Muscle of back (tissue), 3 donors: ENCODE measurements at regions not wholly inside any gene's neighbourhood (a gene's known extent, or its start where the extent isn't known, plus 50 kb on each side); places are given as distances from the start of the nearest gene placed in this dataset.
A peak's percentile ranks its signal among the peaks of the same experiment; 100 is the strongest.
"Not testable (repeated sequence)": the region's sequence is repeated elsewhere in the genome, so short reads cannot be mapped to it uniquely, and the experiment has no call there.

Source experiments
- DNase-seq, 3 donors: peaks; one replicate each; pipeline versions ENCODE4 v3.0.0 to v3.0.0-alpha.2; 2013

DNA sequence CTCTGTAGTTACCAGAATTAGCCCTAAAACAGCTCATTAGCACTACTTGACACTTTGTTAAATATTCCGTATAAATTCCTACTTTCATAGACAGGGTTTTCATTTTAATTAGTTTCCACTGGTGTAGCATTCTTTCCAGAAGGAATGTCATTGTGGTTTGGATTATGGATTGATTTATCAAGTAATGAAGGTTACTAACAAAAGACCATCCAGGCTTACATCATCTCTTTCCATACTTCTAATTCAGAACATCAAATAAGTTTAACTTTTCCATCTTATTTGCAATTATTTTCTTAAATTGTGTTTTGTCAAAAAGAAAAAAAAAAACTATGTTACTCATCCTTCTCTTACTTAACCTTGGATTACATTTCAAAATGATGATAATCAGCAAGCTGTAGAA, 231.8 kb upstream of the SPOPL start:
- peak in 1 of 3 donors; percentile 13 for DNase-seq

DNA sequence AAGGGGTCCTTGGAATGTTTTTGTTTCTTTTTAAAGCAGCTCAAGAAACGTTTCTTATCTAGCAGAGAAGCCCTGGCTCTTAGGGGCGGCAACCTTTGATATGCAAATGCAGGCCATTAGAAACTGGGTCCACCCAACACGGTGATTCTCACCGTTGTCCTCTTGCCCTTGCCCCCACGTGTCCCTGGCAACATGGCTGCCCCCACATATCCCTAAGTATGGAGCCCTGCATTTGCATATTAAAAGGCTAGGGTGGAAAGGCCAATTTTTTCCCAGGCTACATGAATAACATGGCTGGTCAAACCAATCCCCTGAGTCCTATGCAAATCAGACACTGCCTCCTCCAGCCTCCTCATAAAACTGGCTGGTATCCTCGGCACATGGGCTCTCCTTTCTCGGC, 230.1 kb upstream of the SPOPL start:
- no peak for DNase-seq

DNA sequence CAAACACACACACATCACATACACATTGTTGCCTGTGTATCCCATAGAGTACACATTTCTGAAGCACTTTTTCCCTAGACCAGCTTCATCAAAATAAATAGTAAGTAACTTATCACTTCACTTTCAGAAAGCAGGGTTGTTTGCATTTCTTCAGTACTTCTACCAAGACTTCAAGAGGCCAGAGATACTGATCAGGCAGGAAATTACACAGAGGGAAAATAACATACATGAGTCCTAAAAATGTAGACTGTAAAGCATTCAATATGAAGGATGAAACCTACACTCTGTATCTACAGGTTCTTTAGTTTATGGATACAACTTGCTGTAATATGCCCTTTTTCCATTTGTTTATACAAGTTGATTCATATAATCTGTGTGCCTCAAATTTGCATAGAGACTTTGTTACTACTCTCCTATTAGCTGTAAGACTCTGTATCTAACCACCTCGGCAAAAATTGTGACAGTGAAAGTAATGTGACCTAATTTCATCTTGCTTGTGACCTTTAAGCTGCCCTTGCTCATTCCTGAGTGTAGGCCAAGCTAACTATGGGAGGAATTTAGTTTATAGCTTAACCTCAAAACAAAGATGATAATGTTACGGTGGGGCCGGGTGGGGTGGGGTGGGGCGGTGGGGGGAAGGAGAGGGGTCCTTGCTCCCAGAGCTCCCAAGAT, 228.9 kb upstream of the SPOPL start:
- DNase-seq = no peak

DNA sequence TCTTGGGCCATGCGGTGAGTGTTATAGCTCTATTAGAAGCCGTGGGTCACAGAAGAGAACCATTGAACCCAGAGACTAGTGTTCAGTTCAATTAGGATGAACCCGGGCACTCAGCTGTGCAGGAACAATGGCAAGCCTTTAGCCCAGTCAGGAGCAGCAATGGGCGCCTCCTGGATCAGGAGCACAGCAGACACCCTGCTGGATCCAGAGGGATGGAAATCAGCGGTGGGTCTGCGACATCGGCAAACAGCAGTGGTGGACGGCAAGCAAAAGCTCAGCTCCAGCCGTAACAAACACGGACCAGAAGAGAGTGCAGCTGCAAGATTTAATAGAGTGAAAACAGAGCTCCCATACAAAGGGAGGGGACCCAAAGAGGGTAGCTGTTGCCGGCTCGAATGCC, 228.3 kb upstream of the SPOPL start:
- not testable (repeated sequence) for DNase-seq

DNA sequence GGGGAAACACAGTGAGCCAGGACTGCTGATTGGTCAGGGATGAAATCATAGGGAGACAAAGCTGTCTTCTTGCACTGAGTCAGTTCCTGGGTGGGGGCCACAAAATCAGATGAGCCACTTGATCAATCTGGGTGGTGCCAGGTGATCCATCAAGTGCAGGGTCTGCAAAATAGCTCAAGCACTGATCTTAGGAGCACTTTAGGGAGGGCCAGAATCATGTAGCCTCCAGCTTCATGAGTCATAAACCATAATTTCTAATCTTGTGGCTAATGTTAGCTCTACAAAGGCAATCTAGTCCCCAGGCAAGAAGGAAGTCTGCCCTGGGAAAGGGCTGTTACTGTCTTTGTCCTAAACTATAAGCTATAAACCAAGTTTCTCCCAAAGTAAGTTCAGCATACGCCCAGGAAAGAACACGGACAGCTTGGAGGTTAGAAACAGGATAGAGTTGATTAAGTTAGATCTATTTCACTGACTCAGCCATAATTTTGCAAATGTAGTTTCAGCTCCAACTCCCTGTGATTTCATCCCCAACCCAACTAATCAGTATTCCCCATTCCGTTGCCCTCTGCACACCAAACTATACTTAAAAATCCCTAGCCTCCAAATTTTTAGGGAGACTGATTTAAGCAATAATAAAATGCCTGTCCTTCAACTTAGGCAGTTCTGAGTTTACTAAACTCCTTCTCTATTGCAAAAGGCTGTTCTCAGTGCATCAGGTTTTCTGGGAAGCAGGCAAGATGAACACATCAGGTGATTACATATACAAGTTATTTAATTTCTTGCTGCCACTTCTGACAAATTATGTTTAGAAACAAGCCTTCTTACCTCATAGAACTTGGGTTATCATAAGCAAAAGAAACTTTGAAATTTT, 226.9 kb upstream of the SPOPL start:
- peak in 1 of 3 donors; percentile 7 for DNase-seq

DNA sequence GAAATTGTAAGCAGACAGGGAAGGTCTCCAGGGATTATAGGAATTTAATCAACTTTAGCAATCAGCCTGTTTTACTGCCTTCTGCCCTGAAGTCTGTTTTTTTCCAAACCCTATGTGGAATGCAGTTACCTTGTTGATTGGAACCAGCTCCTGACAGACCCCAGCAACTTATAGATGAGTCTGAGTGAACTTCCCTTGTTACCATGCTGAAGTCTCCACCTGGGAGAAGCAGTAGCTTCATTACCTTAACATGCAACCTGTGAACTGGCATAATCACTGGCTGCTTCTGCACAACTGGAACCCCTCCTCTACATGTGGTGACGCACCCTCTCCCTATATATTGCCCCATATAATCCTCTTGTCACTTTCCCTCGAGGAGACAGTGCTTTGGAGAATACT, 226.3 kb upstream of the SPOPL start:
- DNase-seq = no peak

DNA sequence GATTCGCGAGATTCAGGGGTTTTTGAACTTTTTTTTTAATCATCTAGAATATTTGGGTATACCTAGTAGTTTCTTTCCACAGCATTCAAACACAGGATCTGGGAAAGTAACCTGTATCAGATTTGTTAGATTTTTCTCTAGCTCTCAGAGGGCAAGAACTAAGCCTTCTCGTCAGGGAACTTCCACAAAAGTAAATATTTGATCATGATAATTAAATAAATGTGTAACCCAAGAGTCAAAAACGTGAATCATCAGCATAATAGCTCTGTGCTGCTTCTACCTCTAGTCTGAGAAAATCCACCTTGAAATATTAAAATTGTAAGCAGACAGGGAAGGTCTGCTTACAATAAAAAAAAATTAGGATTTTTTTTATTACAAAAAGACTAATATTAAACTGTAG, 225.7 kb upstream of the SPOPL start:
- peak in 1 of 3 donors; percentile 14 for DNase-seq

DNA sequence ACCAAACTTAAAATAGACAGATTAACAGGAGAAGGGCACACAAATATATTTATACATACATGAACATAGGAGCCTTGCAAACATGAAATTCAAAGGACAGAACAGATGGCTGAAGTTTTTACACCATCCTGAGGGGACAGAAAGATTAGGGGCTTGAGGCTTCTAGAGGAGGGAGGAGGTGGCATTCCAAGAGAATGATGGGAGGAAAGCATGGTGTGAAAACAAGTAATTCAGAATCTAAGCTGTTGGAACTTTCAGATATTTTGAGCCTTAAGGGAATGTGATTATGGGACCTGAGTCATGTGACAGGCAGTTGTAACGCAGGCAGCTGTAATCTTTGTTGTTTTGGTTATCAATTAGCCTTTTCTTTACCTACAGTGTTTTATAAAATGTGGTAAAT, 225.2 kb upstream of the SPOPL start:
- no peak for DNase-seq

DNA sequence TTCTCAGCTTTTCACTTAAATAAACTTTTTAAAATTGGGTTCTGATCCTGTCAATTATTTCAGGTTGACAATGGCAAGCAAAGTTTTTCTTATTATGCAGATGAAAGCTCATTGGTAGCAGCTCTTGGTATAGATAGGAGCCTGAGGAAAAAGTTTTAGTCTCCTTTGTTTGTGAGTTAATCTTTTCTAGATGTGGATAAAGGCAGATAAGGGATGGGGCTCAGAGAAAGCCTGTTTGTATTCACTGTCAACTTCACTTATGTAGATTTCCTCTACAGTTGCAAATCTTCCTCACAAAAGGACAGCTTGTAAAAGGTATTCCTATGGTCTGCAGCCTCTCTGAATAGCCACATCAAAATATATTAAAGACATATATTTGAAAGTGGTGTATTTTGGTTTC, 224.5 kb upstream of the SPOPL start:
- no peak for DNase-seq

DNA sequence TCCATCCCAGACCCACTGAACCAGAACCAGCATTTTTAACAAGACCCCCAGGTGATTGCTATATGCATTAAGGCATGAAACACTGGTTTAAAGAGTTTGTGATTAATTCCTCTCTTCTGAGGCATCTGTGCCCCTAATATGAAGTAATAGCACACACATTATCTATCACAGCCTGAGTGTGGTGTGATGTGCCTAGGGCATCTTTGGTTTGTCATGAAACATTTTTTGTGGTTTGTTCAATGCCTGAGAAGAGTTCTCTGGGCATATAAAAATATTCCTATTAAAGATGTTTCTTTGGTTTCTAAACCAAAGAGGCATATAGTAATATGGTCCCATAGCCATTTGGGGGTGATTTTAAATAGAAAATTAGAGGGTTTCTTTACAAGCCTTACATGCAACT, 221.7 kb upstream of the SPOPL start:
- no peak for DNase-seq

DNA sequence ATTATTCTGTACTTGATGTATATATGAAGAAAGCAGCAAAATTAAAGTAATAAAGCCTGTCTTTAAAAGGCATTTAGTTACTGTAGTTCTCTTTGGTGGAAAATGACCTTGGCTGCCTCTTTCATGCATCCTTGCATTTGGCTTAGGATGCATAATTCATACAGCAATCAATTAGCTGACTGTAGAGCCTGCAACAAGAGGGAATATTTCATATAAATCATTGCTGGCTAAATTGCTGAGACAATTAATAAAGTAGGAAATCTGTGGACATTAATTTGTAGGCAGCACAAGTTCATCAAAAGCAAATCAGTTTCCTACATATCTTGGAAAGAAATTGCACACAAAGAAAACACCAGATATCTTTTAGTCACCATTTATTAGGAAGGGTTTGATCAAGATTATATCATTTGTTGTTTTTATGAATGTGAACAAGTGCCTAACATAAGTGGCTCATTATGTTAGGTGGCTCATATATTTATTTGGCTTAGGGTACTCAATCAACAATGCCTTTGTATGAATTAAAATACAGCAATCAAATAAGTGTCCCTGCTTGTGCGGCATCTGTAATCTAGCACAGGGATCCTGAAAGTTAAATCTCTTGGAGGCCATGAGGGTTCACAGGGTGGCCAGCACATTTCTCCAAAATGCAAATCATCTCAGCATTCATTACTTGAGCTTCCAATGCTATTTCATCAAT, 220.4 kb upstream of the SPOPL start:
- DNase-seq = no peak

DNA sequence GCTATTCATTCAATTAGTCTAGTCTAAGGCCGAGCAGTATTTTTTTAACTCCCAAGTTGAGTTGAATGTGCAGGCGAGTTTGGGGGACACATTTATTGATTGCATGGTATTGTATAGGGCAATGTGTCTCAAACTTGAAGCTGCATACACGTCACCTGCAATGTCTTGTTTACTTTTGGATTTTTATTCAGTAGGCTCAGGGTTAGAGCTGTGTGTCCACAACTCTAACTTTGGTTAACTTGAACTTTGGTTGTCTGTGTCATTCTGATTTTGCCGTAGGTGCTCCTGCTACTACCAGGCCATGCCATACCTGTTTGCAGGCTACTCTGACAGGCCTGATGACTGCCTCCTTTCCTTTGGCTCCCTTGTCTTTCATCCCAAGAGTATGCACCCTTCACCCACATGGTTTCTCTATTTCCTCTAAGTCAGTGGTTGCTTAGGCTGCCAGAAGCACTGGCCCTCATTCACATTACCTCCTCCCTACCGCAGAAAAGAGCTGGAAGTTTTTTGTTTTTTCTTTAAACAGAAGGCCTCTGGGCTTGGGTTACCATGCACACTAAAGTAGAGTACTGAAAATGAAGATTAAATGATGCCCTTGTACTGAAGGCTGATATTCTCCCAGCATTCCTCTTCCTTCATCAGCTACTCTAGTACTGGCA, 219.4 kb upstream of the SPOPL start:
- no peak for DNase-seq

DNA sequence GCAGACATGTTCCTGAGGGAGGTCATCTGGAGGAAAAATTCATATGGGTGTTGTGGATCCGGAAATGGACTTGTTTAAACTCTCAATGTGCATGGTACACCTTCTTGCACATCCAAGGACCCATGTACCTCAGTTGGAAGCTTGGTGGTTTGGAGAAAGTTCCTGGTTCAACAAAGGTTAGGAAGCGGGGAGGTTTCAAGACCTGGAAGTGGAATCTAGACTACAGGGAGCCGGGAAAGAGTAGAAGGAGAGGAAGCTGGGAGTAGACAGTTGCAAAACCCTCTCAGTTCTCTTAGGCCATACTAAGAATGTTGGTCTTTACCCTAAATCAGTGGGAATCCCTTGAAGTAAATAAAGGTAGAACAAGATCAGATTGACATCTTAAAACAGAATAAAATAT, 209.8 kb upstream of the SPOPL start:
- no peak for DNase-seq

DNA sequence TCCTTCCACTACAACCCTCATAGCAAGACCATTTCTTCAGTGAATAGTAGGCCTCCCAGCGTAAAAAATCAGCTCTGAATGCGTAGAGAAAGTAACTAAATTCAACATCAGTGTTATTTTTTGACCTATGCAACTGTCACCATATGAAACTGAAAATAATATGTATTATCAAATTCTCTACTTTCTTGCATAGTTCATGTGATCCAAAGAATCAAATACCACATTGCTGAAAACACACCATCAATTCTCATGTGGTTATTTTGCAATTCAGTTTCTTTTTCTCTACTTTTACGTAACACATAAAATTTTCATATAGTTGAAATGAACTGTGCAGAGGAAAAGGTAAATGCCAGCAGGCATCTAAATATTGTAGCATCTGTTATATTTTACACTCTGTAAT, 208.5 kb upstream of the SPOPL start:
- DNase-seq = no peak

DNA sequence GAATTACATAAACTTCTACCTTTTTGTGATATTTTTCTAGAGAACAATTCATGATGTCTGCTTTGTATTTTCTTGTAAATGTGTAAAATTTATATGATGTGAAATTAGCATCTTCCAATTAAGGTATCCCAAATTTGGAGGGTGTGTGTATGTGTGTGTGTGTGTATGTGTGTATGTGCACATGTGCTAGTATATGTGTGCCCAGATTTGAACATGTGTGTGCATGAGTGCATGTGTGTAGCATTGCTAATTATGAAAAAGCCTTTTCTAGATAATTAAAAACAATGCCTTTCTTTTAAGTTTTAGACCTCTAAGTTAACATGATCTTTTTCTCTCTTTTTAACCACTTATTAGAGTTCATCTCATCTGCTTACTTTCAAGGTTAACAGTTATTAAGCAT, 208.0 kb upstream of the SPOPL start:
- DNase-seq = no peak

DNA sequence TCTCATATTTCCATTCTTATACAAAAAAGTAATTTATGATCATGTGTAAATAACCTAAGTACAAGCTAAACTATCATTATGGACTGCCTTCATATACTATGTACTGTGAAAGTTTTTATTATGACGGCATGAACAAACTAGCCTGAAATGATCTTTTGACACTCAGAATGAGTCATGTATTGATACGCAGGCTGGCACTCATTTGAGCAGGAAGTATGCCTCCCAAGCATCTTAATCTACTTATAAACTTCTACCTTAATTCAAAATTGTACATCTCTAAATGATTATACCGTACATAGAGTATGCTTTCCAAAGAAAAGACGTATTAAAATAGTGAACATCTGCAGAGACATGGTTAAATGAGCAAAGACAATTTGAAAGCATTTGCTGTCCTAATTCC, 207.1 kb upstream of the SPOPL start:
- DNase-seq = no peak

DNA sequence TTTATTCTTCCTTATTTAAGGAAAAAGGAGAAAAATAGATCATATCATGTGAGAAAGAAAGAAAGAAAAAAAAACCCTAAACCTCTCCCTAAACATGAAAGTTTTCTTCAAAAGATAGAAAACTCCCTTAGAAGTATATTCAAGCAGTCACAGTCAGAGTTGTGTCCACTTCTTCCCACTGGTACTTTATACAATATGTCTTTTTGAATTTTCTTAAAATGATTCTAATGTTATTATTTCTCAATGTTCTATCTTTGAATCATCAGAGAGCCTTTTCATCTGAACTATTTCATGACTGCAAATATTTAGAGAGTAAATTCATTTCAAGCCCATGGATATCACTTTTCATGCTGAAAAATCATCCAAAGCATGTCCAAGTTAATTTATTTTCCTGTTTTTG, 205.2 kb upstream of the SPOPL start:
- DNase-seq = no peak

DNA sequence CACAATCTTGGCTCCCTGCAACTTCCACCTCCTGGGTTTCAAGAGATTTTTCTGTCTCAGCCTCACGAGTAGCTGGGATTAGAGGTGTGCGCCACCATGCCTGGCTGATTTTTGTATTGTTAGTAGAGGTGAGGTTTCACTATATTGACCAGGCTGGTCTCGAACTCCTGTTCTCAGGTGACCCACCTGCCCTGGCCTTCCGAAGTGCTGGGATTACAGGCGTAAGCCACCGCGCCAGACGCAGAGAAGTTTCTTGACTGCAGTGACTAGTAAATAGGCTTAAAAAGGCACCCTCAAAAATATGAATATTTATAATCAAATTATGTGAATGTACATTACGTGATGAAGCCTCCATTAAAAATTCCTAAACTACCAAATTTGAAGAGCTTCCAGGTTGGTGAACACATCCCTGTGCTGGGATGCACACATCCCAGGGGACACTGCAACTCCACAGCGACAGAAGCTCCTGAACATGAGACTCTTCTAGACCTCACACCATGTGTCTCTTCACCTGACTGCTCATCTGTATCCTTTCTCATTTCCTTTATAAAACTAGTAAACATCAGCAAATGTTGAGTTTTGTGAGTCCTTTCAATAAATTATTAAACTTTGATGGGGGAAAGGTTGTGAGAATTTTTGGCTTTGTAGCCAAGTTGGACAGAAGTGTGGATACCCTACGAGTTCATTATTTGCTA, 203.3 kb upstream of the SPOPL start:
- DNase-seq = no peak

DNA sequence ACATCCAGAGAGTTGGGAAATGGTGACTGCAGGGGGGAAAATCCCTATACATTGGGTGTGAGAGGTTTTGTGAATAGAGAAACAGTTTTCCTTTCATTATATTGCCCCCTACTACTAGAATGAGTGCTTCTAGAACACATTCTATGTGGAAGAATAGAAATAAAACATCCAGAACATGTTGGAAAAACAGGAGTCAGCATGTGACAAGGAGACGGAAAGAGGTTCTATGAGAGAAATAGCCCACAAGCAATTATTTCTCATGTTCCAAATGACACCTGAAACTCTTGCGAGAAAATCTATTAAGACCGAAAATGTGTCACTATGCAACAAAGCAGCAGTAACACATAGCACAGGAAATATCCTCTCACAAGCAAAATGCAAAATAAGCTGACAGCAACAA, 202.7 kb upstream of the SPOPL start:
- no peak for DNase-seq

DNA sequence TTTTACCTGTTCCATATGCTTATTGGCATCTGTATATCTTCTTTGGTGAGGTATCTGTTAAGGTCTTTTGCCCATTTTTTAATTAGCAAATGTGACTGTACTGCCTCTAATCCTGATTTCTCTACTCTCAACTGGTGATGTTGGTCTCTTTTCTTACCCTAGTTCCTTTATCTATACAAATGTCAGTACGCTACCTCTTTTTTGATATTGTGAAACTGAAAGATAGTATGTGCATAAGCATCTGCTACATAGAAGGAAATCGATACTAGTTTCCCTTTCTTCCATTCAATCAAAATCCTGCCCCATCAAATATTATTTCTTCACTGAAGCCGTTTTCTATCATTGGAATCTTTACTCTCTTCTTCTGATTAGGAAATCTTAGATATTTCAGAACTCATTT, 194.9 kb upstream of the SPOPL start:
- no peak for DNase-seq

DNA sequence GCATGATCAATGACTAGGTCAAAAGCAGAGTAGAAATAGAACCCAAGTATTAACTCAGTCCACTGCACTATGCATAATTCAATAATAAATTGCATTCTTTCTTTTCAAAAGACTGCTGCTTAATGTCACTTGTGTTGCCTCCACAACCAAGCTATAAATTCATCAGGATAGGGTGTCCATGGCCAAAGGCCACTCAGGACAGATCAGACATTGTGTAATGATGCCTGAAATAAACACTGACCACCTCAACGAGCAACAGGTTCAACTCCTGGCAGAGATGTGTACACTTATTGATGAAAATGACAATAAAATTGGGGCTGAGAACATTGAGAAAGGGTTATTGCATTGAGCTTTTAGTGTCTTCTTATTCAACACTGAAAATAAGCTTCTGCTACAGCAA, 194.5 kb upstream of the SPOPL start:
- no peak for DNase-seq

DNA sequence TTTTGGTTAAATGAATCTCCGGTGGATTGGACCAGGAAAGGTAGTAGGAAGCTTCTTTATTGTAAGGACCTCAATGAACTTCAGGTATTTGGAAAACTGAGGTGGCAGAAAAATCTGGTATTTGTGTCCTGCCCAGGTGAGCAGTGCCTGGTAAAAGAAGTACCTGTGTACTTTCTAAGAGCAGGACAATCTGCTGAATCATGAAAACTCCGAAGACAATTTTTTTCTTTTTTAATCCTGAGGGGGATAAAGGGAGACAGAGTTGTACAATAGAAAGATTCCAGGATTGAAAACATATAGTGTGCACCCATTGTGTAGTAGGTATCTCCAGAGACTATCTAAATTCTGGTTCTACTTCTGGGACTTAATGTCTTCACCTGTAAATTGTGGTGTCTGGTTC, 191.8 kb upstream of the SPOPL start:
- no peak for DNase-seq
